Sigmoid colon (tissue), 3 donors: ENCODE measurements at regions not wholly inside any gene's neighbourhood (a gene's known extent, or its start where the extent isn't known, plus 50 kb on each side); places are given as distances from the start of the nearest gene placed in this dataset.

Experiments used
- POLR2A ChIP-seq, 2 donors: fragments of 450-650 bp; IDR thresholded peaks; one replicate each; pipeline ENCODE4 v1.6.1; 2016; ENCODE audit warnings: antibody characterized with exemption in 2 of 2, mild to moderate bottlenecking in 2 of 2, moderate library complexity in 2 of 2
- TF ChIP-seq, protein P1 (sequence below), 4 experiments: fragments of 450-650 bp in 3 of 4; fragments of 200-600 bp in 1 of 4; IDR thresholded peaks; one replicate each; pipeline ENCODE4 v1.5.1; 2016 to 2019; ENCODE audit warnings: antibody characterized with exemption in 4 of 4, mild to moderate bottlenecking in 3 of 4, moderate library complexity in 2 of 4

DNA sequence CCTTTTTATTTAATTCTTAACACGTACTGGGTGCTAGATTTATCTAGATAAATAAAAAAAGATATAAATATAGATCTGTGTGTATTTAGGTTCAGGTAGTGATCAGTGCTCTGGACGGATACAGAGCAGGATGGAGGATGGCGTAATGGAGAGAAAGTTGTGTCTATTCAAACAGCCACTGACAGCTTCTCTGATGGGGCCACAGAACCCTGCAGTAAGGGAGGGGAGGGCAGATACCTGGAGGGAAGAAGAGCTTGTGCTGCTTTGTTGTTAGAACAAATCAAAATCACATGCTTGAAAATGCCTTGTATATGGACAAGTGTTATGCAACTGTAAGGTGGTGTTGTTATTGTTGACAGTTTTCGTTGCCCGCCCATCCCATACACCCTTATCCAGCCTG is 170.2 kb downstream of the UTP18 start:
- TF ChIP-seq, protein P1, sequence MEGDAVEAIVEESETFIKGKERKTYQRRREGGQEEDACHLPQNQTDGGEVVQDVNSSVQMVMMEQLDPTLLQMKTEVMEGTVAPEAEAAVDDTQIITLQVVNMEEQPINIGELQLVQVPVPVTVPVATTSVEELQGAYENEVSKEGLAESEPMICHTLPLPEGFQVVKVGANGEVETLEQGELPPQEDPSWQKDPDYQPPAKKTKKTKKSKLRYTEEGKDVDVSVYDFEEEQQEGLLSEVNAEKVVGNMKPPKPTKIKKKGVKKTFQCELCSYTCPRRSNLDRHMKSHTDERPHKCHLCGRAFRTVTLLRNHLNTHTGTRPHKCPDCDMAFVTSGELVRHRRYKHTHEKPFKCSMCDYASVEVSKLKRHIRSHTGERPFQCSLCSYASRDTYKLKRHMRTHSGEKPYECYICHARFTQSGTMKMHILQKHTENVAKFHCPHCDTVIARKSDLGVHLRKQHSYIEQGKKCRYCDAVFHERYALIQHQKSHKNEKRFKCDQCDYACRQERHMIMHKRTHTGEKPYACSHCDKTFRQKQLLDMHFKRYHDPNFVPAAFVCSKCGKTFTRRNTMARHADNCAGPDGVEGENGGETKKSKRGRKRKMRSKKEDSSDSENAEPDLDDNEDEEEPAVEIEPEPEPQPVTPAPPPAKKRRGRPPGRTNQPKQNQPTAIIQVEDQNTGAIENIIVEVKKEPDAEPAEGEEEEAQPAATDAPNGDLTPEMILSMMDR (IDR thresholded peaks at IDR 0.05), result no peak
- no peak for TF ChIP-seq POLR2A (IDR thresholded peaks at IDR 0.05)
